ENCODE measurements at regions not wholly inside any gene's neighbourhood (a gene's known extent, or its start where the extent isn't known, plus 50 kb on each side); places are given as distances from the start of the nearest gene placed in this dataset.
"Not testable (repeated sequence)": the region's sequence is repeated elsewhere in the genome, so short reads cannot be mapped to it uniquely, and the experiment has no call there.

- no peak for DNase-seq
Observed at GRCh38 chr10:118917701-118918100, 111.8 kb upstream of the NANOS1 start.

DNA sequence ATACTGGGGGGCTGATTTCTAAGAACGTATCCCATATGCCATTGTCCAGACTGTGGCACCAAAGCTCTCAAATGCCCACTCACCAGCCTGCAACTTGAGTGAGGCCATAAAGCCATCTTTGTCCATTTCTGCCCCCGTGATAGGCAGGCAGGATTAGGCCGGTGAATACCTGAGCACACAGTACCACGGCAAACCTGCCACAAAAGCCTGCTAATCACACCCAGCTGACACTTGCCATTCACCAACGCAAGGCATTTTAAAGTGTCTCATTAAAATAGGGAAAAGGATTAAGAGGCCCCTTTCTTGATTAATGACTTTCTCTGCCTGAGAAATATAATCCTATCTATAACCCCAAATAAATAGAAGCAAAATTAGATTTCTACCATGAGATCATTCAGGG lies 111.4 kb upstream of the NANOS1 start:
- DNase-seq: no peak

DNA sequence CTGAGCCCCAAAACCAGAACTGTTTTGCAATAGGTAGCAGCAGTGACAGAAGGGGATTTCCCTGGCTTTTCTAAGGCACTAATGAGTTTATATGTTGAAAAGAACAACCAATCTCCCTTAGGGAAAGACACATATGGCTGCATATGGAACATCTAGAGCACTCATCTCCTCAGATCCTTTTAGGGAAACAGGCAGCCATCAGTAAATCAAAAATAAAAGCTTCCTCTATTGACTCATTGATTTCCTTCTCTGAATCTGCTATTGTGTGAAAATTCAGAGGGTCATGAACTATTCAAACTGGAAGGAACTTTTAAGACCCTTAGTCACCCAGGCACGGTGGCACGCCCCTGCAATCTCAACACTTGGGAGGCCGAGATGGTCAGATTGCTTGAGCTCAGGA lies 110.9 kb upstream of the NANOS1 start:
- DNase-seq: no peak

DNA sequence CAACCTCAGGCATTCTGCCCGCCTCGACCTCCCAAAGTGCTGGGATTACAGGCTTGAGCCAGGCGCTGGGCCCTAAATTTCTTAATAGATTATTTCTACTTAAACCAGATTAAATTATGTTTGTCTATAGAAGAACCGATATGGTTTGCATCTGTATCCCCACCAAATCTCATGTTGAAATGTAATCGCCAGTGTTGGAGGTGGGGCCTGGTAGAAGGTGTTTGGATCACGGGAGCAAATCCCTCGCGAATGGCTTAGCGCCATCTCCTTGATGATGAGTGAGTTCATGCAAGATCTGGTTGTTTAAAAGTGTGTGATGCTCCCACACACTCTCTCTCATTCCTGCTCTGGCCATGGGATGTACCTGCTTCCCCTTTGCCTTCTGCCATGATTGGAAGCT lies 109.3 kb upstream of the NANOS1 start:
- DNase-seq: no peak

DNA sequence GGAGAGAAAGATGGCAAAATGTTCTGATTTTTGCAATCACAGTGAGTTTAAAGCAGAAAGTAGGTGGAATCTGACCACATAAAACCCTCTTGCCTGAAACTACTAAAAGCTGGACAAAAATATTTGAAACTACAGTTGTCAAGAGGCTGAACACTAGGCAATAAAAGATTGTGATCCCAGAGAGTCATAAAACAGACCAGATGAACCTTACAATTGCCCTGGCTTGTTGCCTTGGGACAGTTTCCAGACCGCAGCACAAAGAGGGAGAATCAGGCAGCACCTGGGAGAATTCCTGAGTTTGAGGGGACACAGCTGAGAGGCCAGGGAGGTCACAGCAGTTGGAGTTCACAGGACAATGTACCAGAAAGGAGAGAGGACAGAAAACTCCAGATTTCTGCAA lies 107.3 kb upstream of the NANOS1 start:
- no peak for DNase-seq

GRCh38 chr10:118922972-118923371 lies 106.5 kb upstream of the NANOS1 start:
- DNase-seq: no peak

DNA sequence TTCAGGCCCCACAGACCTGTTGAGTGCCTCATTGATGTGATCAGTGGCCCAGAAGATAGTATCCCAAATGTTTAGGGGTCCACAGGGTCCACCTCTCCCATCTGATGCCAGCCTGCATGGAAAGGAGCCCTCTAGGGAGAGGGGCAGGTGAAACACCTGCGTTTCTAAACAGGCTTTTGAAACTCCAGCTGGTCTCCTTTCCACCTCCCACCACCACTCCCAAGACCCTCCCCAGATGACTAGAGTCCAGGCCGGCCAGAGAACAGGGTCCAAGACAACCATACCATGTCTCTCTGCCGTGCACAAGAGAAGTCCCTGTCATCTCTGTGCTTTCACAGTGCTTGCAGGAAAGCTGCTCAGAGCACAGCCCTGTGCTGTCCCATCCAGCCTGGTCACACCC lies 105.0 kb upstream of the NANOS1 start:
- no peak for DNase-seq

DNA sequence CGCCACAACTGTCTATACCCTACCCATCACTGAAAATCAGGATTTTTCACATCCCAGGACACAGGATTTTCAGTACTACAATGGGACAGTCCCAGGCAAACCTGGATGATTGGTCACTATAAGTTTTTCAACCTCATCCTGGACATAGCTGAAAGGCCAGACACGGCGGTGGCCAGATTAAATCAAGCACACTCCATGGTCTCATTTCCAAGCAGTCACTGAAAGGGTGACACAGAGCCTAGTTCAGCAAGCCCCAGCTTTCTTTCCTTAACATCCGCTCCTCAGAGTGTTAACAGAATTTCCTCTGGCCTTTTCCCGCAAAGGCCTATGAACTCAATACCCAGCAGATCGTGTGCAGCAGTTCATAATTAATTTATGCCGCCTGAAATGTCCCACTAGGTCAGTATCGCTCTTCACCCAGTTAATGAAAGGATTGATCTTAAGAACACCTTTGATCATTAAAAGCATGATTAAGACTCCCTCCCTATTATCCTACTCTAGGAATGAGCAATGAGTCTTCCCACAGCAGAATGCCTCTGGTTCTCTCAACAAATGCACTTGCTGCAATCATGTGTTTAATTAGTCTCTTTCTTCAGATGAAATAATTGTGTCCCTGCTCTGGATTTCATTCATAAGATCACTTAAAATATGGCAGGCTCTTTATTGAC lies 104.0 kb upstream of the NANOS1 start:
- DNase-seq: no peak

DNA sequence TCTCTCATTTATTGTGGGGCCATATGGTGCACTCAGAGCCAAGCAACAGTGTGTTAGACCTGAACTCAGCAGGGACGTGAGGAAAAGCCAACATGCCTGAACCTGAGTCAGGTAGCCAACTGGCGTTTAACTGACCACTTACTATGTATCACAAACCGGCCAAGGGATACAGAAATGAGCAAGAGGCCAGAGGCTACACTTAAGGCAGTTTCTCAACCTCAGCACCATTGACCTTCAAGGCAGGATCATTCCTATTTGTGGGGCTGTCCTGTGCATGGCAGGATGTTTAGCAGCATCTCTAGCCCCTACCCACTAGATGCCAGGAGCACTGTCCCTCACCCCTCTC lies 103.5 kb upstream of the NANOS1 start:
- no peak for DNase-seq

- no peak for DNase-seq
Observed at GRCh38 chr10:118926441-118926840, 103.1 kb upstream of the NANOS1 start.

- DNase-seq: no peak
Observed at GRCh38 chr10:118926903-118927302, 102.6 kb upstream of the NANOS1 start.

DNA sequence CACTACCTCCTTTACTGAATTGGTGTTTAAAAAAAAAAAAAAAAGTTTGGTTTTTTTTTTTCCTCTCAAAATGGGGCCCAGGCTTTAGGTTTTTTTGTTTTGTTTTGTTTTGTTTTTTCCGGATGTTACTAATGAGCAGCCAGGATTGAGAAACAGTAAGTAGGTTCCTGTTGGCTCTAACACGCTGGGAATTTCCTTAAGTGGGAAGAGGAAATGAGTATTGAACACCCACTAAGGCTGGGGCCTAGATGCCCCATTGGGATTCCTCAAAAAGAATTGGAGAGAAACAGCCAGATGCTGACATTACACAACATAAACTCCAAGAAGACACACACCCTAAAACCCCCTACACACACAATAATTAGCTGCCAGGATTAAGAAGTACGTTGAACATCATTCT lies 102.2 kb upstream of the NANOS1 start:
- no peak for DNase-seq

GRCh38 chr10:118930614-118931013 lies 98.9 kb upstream of the NANOS1 start:
- DNase-seq: no peak

GRCh38 chr10:118931436-118931835 lies 98.1 kb upstream of the NANOS1 start:
- DNase-seq: no peak

DNA sequence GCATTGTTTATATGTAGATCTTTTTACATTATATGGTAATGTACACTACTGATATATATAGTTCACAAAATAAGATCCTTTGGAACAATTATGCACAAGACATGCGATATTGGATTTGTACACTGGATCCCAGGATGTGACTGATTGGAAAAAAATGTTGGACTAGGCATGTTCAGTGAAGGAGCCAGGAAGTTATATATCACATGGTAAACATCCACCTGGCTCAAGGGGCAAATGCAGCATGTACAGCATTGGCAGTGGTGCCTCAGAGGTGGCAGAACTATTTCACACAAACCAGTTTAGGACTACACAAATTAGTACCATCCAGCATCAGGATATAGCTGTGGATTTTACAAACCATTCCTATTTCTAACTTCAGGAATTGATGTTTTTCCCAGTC lies 97.4 kb upstream of the NANOS1 start:
- not testable (repeated sequence) for DNase-seq

DNA sequence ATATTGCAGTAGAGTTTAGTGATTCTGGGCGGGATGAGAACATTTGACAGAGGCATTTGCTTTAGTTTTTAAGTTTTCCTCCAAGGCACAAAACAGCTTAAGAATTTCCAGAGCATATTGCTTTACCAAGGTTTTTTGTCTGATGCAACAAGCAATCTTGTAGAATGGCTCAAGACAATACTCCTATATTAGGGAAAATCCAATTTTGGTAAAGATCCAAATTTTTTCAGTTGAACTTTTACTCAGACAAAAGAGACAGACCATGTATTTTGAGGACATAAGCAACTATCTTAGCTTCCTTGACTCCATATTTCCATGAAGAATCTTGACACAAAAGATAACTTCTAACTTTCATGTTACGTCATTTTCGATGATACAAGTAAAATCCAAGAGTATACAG lies 92.3 kb upstream of the NANOS1 start:
- DNase-seq: no peak

DNA sequence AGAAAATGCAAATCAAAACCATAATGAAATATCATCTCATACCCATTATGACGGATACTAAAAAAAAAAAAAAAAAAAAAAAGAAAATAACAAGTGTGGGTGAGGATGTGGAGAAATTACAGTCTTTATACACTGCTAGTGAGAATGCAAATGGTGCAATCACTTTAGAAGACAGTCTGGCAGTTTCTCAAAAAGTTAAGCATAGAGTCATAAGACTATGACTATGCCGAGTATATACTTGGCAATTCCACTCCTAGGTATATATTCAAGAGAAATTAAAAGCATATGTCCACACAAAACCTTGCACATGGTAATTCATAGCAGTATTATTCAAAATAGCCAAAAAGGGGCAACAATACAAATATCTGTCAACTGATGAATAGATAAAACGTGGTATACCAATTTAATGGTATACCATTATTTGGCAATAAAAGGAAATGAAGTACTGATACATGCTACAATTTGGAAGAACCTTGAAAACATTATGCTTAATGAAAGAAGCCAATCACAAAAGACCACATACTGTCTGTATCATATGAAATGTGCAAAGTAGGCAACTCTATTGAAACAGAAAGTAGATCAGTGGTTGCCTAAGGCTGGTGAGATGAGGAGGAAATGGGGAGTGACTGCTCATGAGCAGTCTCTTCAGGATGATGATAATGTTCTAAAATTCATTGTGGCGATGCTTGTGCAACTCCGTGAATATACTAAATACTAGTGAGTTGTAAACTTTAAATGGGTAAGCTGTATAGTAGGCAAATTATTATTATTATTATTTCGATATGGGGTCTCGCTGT lies 90.1 kb upstream of the NANOS1 start:
- DNase-seq: no peak

DNA sequence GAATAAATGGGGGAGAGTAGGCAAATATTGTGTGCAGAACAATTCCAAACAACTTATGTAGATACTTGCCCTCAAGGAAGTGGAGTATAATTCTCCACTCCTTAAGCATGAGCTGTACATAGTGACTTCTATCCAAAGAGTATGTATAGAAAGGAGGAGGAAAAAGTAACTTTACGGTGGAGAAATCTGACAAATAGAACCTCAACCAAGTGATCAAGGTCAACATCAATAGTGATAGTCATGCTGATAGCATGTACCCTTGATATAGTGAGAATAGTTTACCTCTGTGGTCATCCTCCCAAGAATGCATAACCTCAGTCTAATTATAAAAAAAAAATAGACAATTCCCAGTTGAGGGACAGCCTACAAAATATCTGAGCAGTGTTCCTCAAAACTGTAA lies 89.1 kb upstream of the NANOS1 start:
- DNase-seq: no peak

- DNase-seq: no peak
Observed at GRCh38 chr10:118943253-118943652, 86.3 kb upstream of the NANOS1 start.

DNA sequence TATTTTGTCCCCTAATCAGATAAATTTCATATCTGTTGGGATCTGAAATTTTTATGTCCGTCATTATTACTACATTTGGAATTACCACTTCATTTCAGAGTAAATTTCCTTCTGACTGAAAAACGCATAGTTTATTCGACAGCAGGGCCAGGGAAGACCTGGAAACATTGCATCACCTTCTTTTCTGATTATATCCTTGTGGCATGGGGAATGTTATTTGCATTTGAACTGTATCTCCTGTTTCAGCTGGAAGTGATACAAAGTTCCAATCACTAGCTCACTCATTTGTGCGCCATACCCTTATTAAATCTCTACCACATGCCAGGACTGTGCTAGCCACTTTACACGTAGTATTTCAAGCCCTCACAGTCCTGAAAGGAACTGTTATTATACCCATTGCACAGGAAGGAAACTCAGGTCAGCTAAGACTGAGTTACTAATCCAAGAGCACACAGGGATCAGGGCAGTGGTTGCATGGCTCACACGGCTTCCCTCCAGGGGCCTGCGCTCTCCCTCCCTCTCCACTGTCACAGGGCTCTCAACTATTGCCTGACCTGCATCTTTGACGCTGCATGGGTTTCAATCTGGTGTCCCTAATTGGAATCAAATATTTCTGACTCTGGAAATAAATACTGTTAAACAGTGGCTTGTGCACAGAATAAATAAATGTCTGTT lies 84.4 kb upstream of the NANOS1 start:
- no peak for DNase-seq

GRCh38 chr10:118948786-118949185 lies 80.7 kb upstream of the NANOS1 start:
- no peak for DNase-seq

GRCh38 chr10:118950190-118950680 lies 79.3 kb upstream of the NANOS1 start:
- DNase-seq: no peak

DNA sequence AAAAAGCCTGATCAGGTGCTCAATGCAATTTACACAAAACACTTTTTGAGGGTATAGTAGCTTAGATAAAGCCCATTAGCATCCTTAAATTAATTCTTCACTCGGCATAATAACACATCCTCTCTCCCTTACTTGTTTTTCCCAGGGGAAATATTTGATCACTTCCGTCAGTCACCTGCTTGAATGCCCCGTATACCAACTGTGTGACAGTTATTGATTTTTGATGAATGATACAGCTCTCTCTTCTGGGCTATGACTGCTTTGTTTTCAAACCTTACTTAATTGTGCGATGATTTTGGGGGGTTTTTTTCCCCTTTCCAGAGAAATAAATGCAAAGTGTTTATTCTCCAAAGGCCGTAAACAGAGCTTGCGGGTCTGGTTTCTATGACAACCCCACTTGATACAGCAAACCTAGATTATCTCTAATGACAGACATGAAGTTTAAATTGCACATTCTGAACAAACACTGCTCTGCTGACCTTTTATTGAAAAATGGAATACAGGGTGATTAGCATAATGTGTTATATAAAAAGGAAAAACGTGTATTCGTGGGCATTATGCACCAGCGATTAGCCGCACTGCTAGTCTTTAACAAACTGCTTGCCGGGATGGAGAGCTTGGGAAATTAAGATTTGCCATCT lies 78.4 kb upstream of the NANOS1 start:
- DNase-seq: no peak

Measured in T-helper 9 cell (primary cell).